Medulla oblongata (tissue), 1 donor: ENCODE measurements at regions not wholly inside any gene's neighbourhood (a gene's known extent, or its start where the extent isn't known, plus 50 kb on each side); places are given as distances from the start of the nearest gene placed in this dataset.
"Not testable (repeated sequence)": the region's sequence is repeated elsewhere in the genome, so short reads cannot be mapped to it uniquely, and the experiment has no call there.

Experiments used
- DNase-seq: peaks from one replicate; pipeline ENCODE4 v3.0.0-alpha.2; 2015; ENCODE audit errors: extremely low spot score

GRCh38 chr5:102617191-102618187 is 118.7 kb upstream of the SLCO6A1 start:
- no peak for DNase-seq

GRCh38 chr5:102622262-102622661 is 123.5 kb upstream of the SLCO6A1 start:
- no peak for DNase-seq

- no peak for DNase-seq
Observed at GRCh38 chr5:102623329-102624065, 124.7 kb upstream of the SLCO6A1 start.

GRCh38 chr5:102624405-102624804 is 125.6 kb upstream of the SLCO6A1 start:
- DNase-seq, result no peak

- no peak for DNase-seq
Observed at GRCh38 chr5:102625468-102625867, 126.7 kb upstream of the SLCO6A1 start.

GRCh38 chr5:102625928-102626327 is 127.1 kb upstream of the SLCO6A1 start:
- DNase-seq, result no peak

- DNase-seq, result no peak
Observed at GRCh38 chr5:102627315-102627714, 127.8 kb upstream of the PAM start.

- DNase-seq, result no peak
Observed at GRCh38 chr5:102628441-102629175, 126.5 kb upstream of the PAM start.

- no peak for DNase-seq
Observed at GRCh38 chr5:102629827-102630605, 125.1 kb upstream of the PAM start.

GRCh38 chr5:102635399-102635798 is 119.7 kb upstream of the PAM start:
- DNase-seq, result not testable (repeated sequence)

GRCh38 chr5:102638316-102638715 is 116.8 kb upstream of the PAM start:
- no peak for DNase-seq

- no peak for DNase-seq
Observed at GRCh38 chr5:102638912-102639652, 116.0 kb upstream of the PAM start.

GRCh38 chr5:102649731-102650130 is 105.4 kb upstream of the PAM start:
- no peak for DNase-seq

- no peak for DNase-seq
Observed at GRCh38 chr5:102651466-102651865, 103.6 kb upstream of the PAM start.

- DNase-seq, result no peak
Observed at GRCh38 chr5:102654559-102655349, 100.4 kb upstream of the PAM start.

GRCh38 chr5:102659151-102659550 is 96.0 kb upstream of the PAM start:
- DNase-seq, result no peak

GRCh38 chr5:102660111-102660510 is 95.0 kb upstream of the PAM start:
- no peak for DNase-seq

GRCh38 chr5:102663749-102664530 is 91.2 kb upstream of the PAM start:
- DNase-seq, result no peak
